ENCODE measurements at regions not wholly inside any gene's neighbourhood (a gene's known extent, or its start where the extent isn't known, plus 50 kb on each side); places are given as distances from the start of the nearest gene placed in this dataset.

DNA sequence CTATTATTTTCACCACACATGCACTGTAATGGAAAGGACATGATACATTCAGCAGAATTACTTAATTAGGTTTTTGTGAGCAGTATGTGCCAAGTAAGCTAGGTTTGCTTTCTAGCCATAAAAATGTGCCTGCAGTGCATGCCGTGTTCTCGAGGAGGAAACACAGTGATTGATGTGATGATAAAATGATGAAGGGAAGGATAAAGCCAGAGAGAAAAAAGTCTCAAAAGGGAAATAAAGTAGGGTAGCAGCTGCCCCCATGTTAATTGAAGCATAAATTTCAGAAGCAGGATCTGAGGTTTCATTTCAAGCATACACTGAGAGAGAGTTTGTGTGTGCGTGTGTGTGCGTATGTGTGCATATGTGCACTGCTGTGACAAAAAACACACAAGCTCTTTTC lies 714.2 kb upstream of the C9orf72 start:
- dilution Hi-C loops (cut with MboI; ENCODE audit: extremely low pct_ligation_motif_present, low sequenced_read_pairs) (no loop called here), intact Hi-C loops (cut with micrococcal nuclease) (no loop called here)
- H3K4me3 ChIP-seq (replicated peaks in 1 of 3; ENCODE audit: insufficient read depth in 1 of 3, low read depth in 1 of 3, low read length in 3 of 3) = no peak overlapping the region
- TF ChIP-seq POLR2AphosphoS5 (IDR thresholded peaks at IDR 0.05; ENCODE audit: insufficient read depth, low read depth, low read length) (no peak), EZH2 (IDR thresholded peaks at IDR 0.05; ENCODE audit: borderline replicate concordance, low read depth, low read length, severe bottlenecking) (no peak), POLR2A (IDR thresholded peaks at IDR 0.05; ENCODE audit: low read depth, low read length) (no peak)
- TF ChIP-seq, protein P1, sequence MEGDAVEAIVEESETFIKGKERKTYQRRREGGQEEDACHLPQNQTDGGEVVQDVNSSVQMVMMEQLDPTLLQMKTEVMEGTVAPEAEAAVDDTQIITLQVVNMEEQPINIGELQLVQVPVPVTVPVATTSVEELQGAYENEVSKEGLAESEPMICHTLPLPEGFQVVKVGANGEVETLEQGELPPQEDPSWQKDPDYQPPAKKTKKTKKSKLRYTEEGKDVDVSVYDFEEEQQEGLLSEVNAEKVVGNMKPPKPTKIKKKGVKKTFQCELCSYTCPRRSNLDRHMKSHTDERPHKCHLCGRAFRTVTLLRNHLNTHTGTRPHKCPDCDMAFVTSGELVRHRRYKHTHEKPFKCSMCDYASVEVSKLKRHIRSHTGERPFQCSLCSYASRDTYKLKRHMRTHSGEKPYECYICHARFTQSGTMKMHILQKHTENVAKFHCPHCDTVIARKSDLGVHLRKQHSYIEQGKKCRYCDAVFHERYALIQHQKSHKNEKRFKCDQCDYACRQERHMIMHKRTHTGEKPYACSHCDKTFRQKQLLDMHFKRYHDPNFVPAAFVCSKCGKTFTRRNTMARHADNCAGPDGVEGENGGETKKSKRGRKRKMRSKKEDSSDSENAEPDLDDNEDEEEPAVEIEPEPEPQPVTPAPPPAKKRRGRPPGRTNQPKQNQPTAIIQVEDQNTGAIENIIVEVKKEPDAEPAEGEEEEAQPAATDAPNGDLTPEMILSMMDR (IDR thresholded peaks at IDR 0.05; ENCODE audit: extremely low read depth in 1 of 2, insufficient read depth in 1 of 2, low read depth in 1 of 2, low read length in 2 of 2) = no peak
- TF ChIP-seq, protein P2, sequence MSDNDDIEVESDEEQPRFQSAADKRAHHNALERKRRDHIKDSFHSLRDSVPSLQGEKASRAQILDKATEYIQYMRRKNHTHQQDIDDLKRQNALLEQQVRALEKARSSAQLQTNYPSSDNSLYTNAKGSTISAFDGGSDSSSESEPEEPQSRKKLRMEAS (IDR thresholded peaks at IDR 0.05; ENCODE audit: insufficient read depth, insufficient read length) = no peak
- POLR2A ChIA-PET = no interaction called here
- no peaks in the 10 kb centered on the region for H3K36me3 ChIP-seq (ENCODE audit: control insufficient read depth in 2 of 2, extremely low read depth in 1 of 2, insufficient read depth in 2 of 2, low read length in 2 of 2)
- H3K79me2 ChIP-seq (ENCODE audit: control insufficient read depth, insufficient read depth, low read length) = no peaks in the 10 kb centered on the region
- no peaks in the 10 kb centered on the region for H3K4me1 ChIP-seq (ENCODE audit: control insufficient read depth, extremely low read depth, insufficient read depth, low read length)
- H4K20me1 ChIP-seq (replicated peaks; ENCODE audit: control insufficient read depth, extremely low read depth, insufficient read depth, low read length) = no peaks in the 10 kb centered on the region
- no peak overlapping the region for H3K4me2 ChIP-seq (ENCODE audit: insufficient read depth, low read length)
- no peak overlapping the region for H3K27ac ChIP-seq (ENCODE audit: insufficient read depth, low read depth, low read length)
- no peaks in the 10 kb centered on the region for H3K27me3 ChIP-seq (ENCODE audit: control insufficient read depth in 2 of 2, insufficient read depth in 2 of 2, low read length in 2 of 2)
- no peaks in the 10 kb centered on the region for H3K9me3 ChIP-seq (replicated peaks; ENCODE audit: control insufficient read depth, insufficient read depth, low read length)
- H2AFZ ChIP-seq (ENCODE audit: low read depth, low read length) = no peak overlapping the region
- no TSS peak for BruUV-seq (replicated peaks)
- no peak overlapping the region for H3K9ac ChIP-seq (replicated peaks; ENCODE audit: extremely low read depth, insufficient read depth, low read length)
- no peak for FAIRE-seq
- no peak for DNase-seq (ENCODE audit: low read depth, low spot score)
- CTCF ChIA-PET = no interaction called here
- H3K9me1 ChIP-seq (replicated peaks; ENCODE audit: control insufficient read depth, extremely low read depth, insufficient read depth, low read length) = no peaks in the 10 kb centered on the region

DNA sequence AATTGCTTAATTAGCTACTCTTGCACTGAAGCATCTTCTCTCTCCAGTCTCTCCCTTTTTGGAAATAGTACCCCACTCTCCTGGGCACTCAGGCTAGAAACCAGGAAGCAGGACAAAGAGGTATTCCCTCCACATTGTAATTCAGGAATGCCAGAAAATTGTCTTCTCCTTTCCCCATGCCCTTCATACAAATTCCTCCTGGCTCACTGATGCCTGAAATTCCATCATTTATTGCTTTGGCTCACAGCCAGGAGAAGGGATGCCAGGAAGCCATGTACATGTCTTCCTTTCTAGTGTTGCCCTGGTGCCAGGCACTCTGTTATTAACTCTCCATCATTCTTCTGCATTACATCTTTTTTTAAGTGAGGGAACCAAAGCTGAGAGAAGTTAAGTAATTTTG lies 716.5 kb upstream of the C9orf72 start:
- H3K79me2 ChIP-seq (ENCODE audit: control insufficient read depth, insufficient read depth, low read length) = no peaks in the 10 kb centered on the region
- no peak overlapping the region for H3K4me2 ChIP-seq (ENCODE audit: insufficient read depth, low read length)
- H2AFZ ChIP-seq (ENCODE audit: low read depth, low read length) = no peak overlapping the region
- H4K20me1 ChIP-seq (replicated peaks; ENCODE audit: control insufficient read depth, extremely low read depth, insufficient read depth, low read length) = no peaks in the 10 kb centered on the region
- no peaks in the 10 kb centered on the region for H3K9me1 ChIP-seq (replicated peaks; ENCODE audit: control insufficient read depth, extremely low read depth, insufficient read depth, low read length)
- BruUV-seq (replicated peaks) = no TSS peak
- H3K27me3 ChIP-seq (ENCODE audit: control insufficient read depth in 2 of 2, insufficient read depth in 2 of 2, low read length in 2 of 2) = no peaks in the 10 kb centered on the region
- intact Hi-C loops (cut with micrococcal nuclease) (no loop called here), dilution Hi-C loops (cut with MboI; ENCODE audit: extremely low pct_ligation_motif_present, low sequenced_read_pairs) (no loop called here)
- H3K4me3 ChIP-seq (replicated peaks in 1 of 3; ENCODE audit: insufficient read depth in 1 of 3, low read depth in 1 of 3, low read length in 3 of 3) = no peak overlapping the region
- no peak overlapping the region for H3K27ac ChIP-seq (ENCODE audit: insufficient read depth, low read depth, low read length)
- no peak for DNase-seq (ENCODE audit: low read depth, low spot score)
- no peaks in the 10 kb centered on the region for H3K9me3 ChIP-seq (replicated peaks; ENCODE audit: control insufficient read depth, insufficient read depth, low read length)
- no peaks in the 10 kb centered on the region for H3K4me1 ChIP-seq (ENCODE audit: control insufficient read depth, extremely low read depth, insufficient read depth, low read length)
- TF ChIP-seq, protein P1 (IDR thresholded peaks at IDR 0.05; ENCODE audit: extremely low read depth in 1 of 2, insufficient read depth in 1 of 2, low read depth in 1 of 2, low read length in 2 of 2) = no peak
- TF ChIP-seq MYC (IDR thresholded peaks at IDR 0.05; ENCODE audit: low read depth, low read length) (no peak), GATA2 (IDR thresholded peaks at IDR 0.05; ENCODE audit: insufficient read depth, insufficient read length, low read depth, low read length) (no peak), JUN (IDR thresholded peaks at IDR 0.05; ENCODE audit: borderline replicate concordance, insufficient read depth, insufficient read length, low read depth) (no peak), EZH2 (IDR thresholded peaks at IDR 0.05; ENCODE audit: borderline replicate concordance, low read depth, low read length, severe bottlenecking) (no peak), POLR2A (IDR thresholded peaks at IDR 0.05; ENCODE audit: low read depth, low read length) (no peak), FOS (IDR thresholded peaks at IDR 0.05; ENCODE audit: borderline replicate concordance, insufficient read depth, low read length) (no peak), POLR2AphosphoS5 (IDR thresholded peaks at IDR 0.05; ENCODE audit: insufficient read depth, low read depth, low read length) (no peak)
- TF ChIP-seq, protein P2 (IDR thresholded peaks at IDR 0.05; ENCODE audit: insufficient read depth, insufficient read length) = no peak
- POLR2A ChIA-PET = no interaction called here
- CTCF ChIA-PET = no interaction called here
- no peaks in the 10 kb centered on the region for H3K36me3 ChIP-seq (ENCODE audit: control insufficient read depth in 2 of 2, extremely low read depth in 1 of 2, insufficient read depth in 2 of 2, low read length in 2 of 2)
- no peak overlapping the region for H3K9ac ChIP-seq (replicated peaks; ENCODE audit: extremely low read depth, insufficient read depth, low read length)
- FAIRE-seq = no peak
